Ectodermal cell (in vitro differentiated cells): ENCODE measurements at regions not wholly inside any gene's neighbourhood (a gene's known extent, or its start where the extent isn't known, plus 50 kb on each side); places are given as distances from the start of the nearest gene placed in this dataset.

Experiments used
- H3K27ac ChIP-seq: 2 replicates; pipeline ENCODE4 v1.7.0; 2013; ENCODE audit warnings: mild to moderate bottlenecking, low read depth, low read length; ENCODE audit not compliant: insufficient read depth, poor library complexity, severe bottlenecking
- H3K27me3 ChIP-seq: 2 replicates; pipeline ENCODE4 v1.7.0; 2013; ENCODE audit warnings: mild to moderate bottlenecking, low read length; ENCODE audit not compliant: insufficient read depth, control insufficient read depth, poor library complexity, severe bottlenecking
- H3K36me3 ChIP-seq: one replicate; pipeline ENCODE4 v1.7.0; 2013; ENCODE audit warnings: low read length; ENCODE audit not compliant: control insufficient read depth, insufficient read depth
- H3K4me1 ChIP-seq: one replicate; pipeline ENCODE4 v1.7.0; 2013; ENCODE audit warnings: low read length; ENCODE audit not compliant: control insufficient read depth, insufficient read depth
- H3K4me3 ChIP-seq: 2 replicates; pipeline ENCODE4 v1.7.0; 2013; ENCODE audit warnings: low read depth, low read length, control low read depth; ENCODE audit not compliant: insufficient read depth
- H3K9me3 ChIP-seq: 2 replicates; pipeline ENCODE4 v1.7.0; 2013; ENCODE audit warnings: mild to moderate bottlenecking, low read length, moderate library complexity; ENCODE audit not compliant: control insufficient read depth
- WGBS, 2 experiments: methylation state at CpG; one replicate each; pipeline ENCODE4 v1.1.7; 2013; ENCODE audit warnings: missing lambda C conversion rate in 2 of 2; 5-methylcytosine and 5-hydroxymethylcytosine counted together

DNA sequence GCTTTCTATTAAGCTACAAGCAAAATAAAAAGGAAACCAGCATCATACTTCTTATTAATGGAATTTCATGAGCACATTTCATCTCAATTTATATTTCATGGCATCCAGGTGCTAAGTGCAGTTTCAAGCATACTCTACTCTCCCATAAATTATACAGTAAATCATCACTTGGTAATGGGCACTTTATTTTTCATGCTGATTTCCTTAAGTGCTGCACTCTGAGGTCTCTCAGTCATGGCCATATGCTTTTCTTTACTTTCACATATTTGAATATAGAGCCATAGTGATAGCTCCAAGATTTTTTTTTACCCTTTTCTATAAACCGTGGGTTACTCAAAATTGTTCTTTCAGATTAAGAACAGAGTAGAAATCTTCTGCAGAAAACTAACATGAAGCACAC, 1505.7 kb upstream of the CADM2 start:
- Histone ChIP-seq H3K27me3 (no peaks in the 10 kb centered on the region), H3K27ac (no peak overlapping the region), H3K36me3 (no peaks in the 10 kb centered on the region), H3K4me3 (no peak overlapping the region), H3K4me1 (no peaks in the 10 kb centered on the region), H3K9me3 (no peaks in the 10 kb centered on the region)
- WGBS, 2 experiments, result 85 to 89% methylated on average over 1 of the region's 1 CpG

DNA sequence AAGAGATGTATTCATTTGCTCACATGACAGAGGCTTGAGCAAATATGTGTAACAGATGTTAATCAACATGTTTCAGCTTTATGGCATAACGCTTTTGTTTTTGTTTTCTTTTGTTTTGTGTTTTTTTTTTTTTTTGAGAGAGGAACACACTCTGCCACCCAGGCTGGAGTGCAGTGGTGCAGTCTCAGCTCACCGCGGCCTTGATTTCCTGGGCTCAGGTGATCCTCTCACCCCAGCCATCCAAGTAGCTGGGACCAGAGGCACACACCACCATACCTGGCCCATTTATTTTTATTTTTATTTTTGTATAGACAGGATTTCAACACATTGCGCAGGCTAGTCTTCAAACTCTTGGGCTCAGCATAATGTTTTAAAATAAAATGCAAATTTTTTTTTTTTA, 1504.4 kb upstream of the CADM2 start:
- Histone ChIP-seq H3K9me3 (no peaks in the 10 kb centered on the region), H3K4me1 (no peaks in the 10 kb centered on the region), H3K27ac (no peak overlapping the region), H3K27me3 (no peaks in the 10 kb centered on the region), H3K36me3 (no peaks in the 10 kb centered on the region), H3K4me3 (no peak overlapping the region)
- WGBS, 2 experiments, result 90 to 93% methylated on average over 3 to 4 of the region's 4 CpGs

DNA sequence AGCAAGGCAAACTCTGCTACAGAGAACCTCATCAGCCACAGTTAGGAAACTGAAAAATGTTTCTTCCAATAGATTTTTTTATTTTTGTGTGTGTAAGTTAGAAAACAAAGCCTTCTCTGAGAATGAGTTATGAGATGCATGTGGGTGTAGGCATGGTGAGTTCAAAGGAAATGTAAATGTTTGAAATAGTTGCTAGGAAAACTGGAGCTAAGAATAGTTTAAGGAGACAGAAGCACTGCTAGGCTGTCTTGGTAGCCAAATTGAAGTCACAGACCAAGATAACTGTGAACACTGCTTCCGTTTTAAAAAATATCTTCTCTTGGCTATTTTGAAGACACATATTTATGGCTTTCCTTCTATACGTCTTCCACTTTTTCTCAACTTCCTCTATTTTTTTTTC, 1501.2 kb upstream of the CADM2 start:
- Histone ChIP-seq H3K27ac (no peak overlapping the region), H3K36me3 (no peaks in the 10 kb centered on the region), H3K4me3 (no peak overlapping the region), H3K9me3 (no peaks in the 10 kb centered on the region), H3K27me3 (no peaks in the 10 kb centered on the region), H3K4me1 (no peaks in the 10 kb centered on the region)
- WGBS, 2 experiments, result 90 to 93% methylated on average over 2 of the region's 2 CpGs

DNA sequence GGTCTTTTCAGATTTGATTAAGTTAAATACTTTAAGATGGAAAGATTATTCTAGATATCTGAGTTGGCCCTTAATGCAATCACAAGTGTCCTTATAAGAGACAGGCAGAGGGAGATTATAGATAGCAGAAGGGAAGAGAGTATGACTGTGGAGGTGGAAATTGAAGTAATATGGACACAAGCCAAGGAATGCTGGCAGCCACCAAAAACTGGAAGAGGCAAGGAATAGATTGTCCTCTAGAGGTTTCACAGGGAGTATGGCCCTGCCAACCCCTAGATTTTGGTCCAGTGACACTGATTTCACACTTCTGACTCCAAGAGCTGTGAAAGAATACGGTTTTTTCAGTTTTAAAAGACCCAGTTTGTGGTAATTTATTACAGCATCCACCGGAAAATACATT, 1498.7 kb upstream of the CADM2 start:
- Histone ChIP-seq H3K27ac (no peak overlapping the region), H3K9me3 (no peaks in the 10 kb centered on the region), H3K27me3 (no peaks in the 10 kb centered on the region), H3K4me1 (no peaks in the 10 kb centered on the region), H3K36me3 (no peaks in the 10 kb centered on the region), H3K4me3 (no peak overlapping the region)
- WGBS, 2 experiments, result 89 to 96% methylated on average over 2 of the region's 2 CpGs

DNA sequence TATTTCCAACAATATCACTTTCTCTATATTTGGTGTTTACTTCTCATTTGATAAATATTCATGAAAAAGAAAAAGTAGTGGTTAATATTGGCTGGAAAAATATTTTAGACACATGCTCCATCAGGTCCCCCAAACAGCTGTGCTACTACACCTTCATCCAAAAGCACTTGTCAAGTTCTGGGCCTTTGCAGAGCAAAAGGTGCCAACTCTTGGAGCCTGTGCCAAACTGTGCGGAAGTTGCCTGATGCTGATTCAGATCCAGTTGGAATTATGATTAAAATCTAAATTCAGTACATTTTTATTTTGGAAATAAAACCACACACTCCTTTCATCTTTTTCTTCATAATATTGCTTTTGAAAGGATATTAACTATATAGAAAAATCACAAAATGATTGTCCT, 1497.4 kb upstream of the CADM2 start:
- H3K9me3 ChIP-seq, result no peaks in the 10 kb centered on the region
- 100% methylated on average over 1 of the region's 1 CpG; no CpG with 5 or more reads in 1 of the 2 experiments for WGBS, 2 experiments
- H3K4me1 ChIP-seq, result no peaks in the 10 kb centered on the region
- H3K27ac ChIP-seq, result no peak overlapping the region
- H3K36me3 ChIP-seq, result no peaks in the 10 kb centered on the region
- no peaks in the 10 kb centered on the region for H3K27me3 ChIP-seq
- H3K4me3 ChIP-seq, result no peak overlapping the region

DNA sequence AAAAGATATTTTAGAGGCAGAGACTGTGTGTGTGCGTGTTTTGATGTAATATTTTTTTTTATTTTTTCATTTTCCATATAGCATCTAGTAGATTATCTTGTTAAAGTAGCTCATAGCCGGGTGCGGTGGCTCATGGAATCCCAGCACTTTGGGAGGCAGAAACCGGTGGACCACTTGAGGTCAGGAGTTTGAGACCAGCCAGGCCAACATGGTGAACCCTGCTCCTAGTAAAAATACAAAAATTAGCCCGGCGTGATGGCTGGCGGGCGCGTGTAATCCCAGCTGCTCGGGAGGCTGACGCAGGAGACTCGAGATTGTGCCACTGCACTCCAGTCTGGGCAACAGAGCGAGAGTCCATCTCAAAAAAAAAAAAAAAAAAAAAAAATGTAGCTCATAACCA, 1481.2 kb upstream of the CADM2 start:
- 94% methylated on average over 12 to 13 of the region's 13 CpGs for WGBS, 2 experiments

DNA sequence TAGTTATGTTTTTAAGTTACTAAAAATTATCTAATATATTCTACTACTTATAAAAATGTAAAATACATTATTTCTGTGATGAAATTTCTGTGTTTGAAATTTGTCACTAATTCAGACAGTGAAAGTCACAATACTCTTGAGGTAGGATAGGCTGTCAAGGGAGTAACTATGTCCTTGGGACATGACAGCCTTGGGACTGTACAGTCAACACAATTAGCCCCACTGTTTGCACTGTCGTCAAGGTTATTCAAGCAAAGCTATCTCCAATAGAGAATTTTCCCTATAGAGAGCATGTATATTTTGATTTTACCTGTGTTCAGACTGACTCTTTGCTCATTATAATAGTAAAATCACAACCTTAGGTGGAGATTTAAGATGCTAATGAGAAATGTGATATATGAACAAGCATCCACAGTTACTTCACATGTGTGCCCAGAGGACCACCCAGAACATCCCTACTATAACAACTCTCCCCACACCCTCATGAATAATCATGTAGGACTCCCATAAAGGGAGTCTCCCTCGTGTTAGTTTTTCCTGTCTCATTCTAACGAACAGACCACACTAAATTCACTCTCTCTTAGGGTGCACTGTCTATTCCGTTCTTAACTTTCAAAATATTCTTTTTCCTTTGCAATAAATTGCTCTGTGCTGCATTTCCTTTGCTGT, 1476.3 kb upstream of the CADM2 start:
- no peak overlapping the region for H3K4me3 ChIP-seq
- WGBS, 2 experiments, result 86 to 92% methylated on average over 4 of the region's 4 CpGs
- H3K36me3 ChIP-seq, result no peaks in the 10 kb centered on the region
- no peaks in the 10 kb centered on the region for H3K4me1 ChIP-seq
- H3K9me3 ChIP-seq, result no peaks in the 10 kb centered on the region
- H3K27me3 ChIP-seq, result no peaks in the 10 kb centered on the region
- no peak overlapping the region for H3K27ac ChIP-seq

More for the DNA sequence above, 1481.2 kb upstream of the CADM2 start:
- Histone ChIP-seq H3K27ac (no peak overlapping the region), H3K4me3 (no peak overlapping the region), H3K27me3 (no peaks in the 10 kb centered on the region), H3K9me3 (no peaks in the 10 kb centered on the region), H3K36me3 (no peaks in the 10 kb centered on the region), H3K4me1 (no peaks in the 10 kb centered on the region)

DNA sequence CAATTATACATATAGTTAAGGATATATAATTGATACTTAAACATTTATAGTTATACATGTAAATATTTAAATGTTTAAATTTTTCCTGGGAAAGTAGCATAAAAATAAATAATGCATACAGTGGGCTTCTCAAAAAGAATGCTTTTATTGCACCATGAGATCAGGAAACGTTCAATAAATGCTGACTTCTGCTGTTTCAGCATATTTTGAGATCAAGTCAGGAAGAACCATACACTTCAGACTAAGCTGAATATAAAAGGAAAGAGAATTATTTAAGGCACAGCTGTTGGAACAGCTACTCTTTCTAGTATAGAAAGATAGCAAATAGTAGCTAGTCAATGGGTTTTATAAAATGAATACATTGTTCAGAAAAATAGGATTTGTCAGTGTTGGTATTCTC, 1462.3 kb upstream of the CADM2 start:
- Histone ChIP-seq H3K9me3 (no peaks in the 10 kb centered on the region), H3K4me3 (no peak overlapping the region), H3K27ac (no peak overlapping the region), H3K36me3 (no peaks in the 10 kb centered on the region), H3K4me1 (no peaks in the 10 kb centered on the region), H3K27me3 (no peaks in the 10 kb centered on the region)
- WGBS, 2 experiments, result 92 to 100% methylated on average over 1 of the region's 1 CpG

DNA sequence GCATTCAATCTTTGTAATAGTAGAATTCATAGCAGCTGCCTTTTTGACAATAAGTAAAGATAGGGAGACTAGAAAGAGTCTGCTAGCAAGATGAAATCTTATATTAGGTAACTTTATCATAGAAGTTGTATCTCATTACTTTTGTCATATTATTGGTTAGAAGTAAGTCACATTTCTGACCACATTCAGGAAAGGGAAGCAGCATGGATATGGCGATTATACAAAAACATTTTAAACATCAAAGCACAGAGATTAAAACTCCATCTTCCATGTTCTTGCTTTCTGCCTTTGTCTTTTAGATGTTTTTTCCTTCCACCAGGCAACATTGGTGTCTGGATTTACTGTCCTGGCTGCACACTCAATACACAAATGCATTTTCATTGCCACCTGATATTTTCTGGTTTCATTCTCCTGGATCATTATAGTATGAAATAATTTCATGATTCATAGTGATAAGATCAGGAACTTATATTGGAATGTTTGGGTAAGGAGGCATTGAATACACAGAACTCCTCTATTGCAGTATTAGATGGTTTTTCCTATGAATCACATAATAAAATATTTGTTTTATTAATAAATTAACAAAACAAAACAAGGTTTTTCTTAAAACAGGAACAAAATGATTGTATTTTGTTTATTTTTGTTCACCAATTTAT, 1460.3 kb upstream of the CADM2 start:
- no peaks in the 10 kb centered on the region for H3K36me3 ChIP-seq
- 90 to 91% methylated on average over 1 of the region's 1 CpG for WGBS, 2 experiments
- no peaks in the 10 kb centered on the region for H3K27me3 ChIP-seq
- no peak overlapping the region for H3K27ac ChIP-seq
- H3K4me3 ChIP-seq, result no peak overlapping the region
- H3K9me3 ChIP-seq, result no peaks in the 10 kb centered on the region
- H3K4me1 ChIP-seq, result no peaks in the 10 kb centered on the region

DNA sequence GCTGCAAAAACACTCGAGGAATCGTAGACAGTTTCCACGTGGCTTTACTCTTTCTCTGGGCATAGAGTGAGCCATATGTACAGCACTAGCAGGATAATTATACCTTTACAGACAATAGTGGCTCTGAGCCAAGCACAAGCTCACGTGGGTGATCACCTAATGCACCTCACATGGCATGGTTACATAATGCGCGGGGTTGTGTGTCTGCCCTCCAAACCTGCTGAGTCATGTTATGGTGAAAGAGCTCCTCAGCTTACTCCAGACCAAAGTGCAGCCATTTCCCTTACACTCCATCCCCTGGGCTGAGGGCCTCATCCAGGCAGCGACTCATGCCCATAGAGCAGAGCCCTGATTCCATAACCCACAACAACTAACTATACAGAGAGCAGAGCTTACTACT, 1458.4 kb upstream of the CADM2 start:
- H3K36me3 ChIP-seq, result no peaks in the 10 kb centered on the region
- H3K4me3 ChIP-seq, result no peak overlapping the region
- no peaks in the 10 kb centered on the region for H3K4me1 ChIP-seq
- no peaks in the 10 kb centered on the region for H3K27me3 ChIP-seq
- H3K27ac ChIP-seq, result no peak overlapping the region
- H3K9me3 ChIP-seq, result no peaks in the 10 kb centered on the region
- WGBS, 2 experiments, result 93 to 96% methylated on average over 7 of the region's 7 CpGs
